KOPT-K1 (cell line): ENCODE measurements at regions not wholly inside any gene's neighbourhood (a gene's known extent, or its start where the extent isn't known, plus 50 kb on each side); places are given as distances from the start of the nearest gene placed in this dataset.

Experiments used
- H3K27ac ChIP-seq: fragments of 200-600 bp; sonication (generic); 2 replicates; pipeline ENCODE4 v1.5.1; 2016; ENCODE audit warnings: antibody characterized with exemption, mild to moderate bottlenecking, low read depth, low read length; ENCODE audit not compliant: poor library complexity, severe bottlenecking
- H3K36me3 ChIP-seq: fragments of 200-600 bp; sonication (generic); 2 replicates; pipeline ENCODE4 v1.5.1; 2017; ENCODE audit warnings: antibody characterized with exemption, mild to moderate bottlenecking, low read length, moderate library complexity; ENCODE audit not compliant: insufficient read depth
- H3K9me3 ChIP-seq: fragments of 200-600 bp; sonication (generic); 2 replicates; pipeline ENCODE4 v1.5.1; 2017; ENCODE audit warnings: antibody characterized with exemption, low read length, mild to moderate bottlenecking; ENCODE audit not compliant: insufficient read depth, poor library complexity, severe bottlenecking

DNA sequence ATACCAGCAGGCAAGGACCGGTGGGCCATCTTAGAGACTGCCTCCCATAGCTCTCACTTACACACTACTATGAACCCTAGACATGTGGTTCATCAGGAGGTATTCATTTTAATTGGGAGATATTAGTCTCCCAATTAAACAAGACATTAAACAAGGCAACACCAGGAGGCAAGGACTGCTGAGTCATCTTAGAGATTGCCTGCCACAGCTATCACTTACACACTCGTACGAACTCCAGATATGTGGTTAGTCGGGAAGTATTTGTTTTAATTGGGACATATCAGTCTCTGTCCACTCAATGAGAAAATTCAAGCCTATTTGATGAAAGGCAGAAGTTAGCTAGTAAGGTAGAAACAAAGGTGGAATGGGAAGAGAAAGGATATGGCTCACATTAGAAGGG lies 343.9 kb downstream of the NFIB start:
- Histone ChIP-seq H3K9me3 (no peaks in the 10 kb centered on the region), H3K36me3 (no peaks in the 10 kb centered on the region), H3K27ac (no peak overlapping the region)

DNA sequence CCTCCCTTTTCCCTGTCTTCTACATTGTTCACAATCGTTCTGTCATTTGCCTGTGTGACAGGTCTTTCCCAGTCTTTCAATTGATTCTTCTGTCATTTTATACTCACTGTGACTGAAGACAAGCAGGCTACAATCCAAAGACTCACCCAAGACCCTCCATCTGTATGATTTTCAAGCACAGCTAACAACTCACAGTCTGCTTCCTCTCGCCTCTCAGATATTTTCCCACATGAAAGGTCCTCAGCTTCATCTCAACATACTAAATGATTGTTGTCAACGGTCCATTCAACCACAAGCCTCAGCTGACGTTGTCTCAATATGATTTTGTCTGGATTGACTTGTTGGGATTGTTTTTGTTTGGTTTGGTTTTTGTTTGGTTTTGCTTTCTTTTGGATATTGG lies 346.5 kb downstream of the NFIB start:
- H3K27ac ChIP-seq = no peak overlapping the region
- no peaks in the 10 kb centered on the region for H3K9me3 ChIP-seq

DNA sequence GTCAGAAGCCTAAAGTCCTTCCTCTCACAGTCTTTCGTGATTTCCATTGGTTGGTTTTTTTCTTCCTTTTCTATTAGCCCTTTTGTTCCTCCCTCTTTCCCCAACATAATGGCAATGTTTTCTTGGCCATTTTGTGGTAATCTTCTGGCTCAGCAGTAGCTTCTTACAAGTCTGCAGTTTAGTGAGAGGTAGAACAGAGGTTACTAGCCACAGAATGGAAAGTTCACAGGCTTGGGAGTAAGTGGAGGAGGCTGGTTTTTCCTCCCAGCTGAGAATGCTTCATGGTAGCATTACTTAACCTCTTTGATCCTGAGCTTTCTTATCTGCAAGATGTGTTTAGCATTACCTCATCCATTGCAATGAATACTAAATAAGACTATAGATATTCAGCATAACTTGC lies 346.9 kb downstream of the NFIB start:
- no peaks in the 10 kb centered on the region for H3K9me3 ChIP-seq

More for the DNA sequence above, 346.5 kb downstream of the NFIB start:
- H3K36me3 ChIP-seq = no peaks in the 10 kb centered on the region

DNA sequence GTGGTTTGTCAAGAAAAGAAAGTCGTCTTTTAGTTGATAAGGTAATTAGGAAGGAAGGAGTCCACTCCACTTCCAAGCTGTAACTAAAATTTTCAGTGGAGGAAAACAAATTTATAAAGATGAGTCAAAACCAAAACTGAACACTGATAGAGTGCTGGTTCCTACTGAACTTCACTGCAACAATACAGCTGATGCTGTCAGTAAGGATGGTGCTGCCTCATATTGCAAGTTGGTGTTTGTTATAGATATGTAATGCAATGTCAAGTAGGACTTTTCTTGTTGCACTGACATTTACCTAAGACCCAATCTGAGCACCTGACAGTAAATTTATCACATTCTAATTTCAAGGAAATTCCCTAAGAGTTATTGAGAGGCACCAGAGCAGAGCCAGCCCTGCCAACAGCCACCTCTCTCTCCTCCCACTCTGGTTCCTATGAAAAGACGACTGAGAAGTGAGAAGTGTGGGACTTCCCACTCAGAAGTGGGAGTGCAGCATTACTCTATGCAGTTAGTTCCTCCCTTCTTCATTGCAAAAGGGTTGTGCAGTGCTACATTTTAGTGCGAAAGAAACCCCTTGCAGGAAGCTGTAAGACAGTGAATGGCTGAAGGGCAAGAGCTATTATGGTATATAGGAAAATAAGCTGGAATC lies 350.8 kb downstream of the NFIB start:
- no peak overlapping the region for H3K27ac ChIP-seq
- H3K36me3 ChIP-seq = no peaks in the 10 kb centered on the region

More for the DNA sequence above, 346.9 kb downstream of the NFIB start:
- no peak overlapping the region for H3K27ac ChIP-seq
- no peaks in the 10 kb centered on the region for H3K36me3 ChIP-seq

DNA sequence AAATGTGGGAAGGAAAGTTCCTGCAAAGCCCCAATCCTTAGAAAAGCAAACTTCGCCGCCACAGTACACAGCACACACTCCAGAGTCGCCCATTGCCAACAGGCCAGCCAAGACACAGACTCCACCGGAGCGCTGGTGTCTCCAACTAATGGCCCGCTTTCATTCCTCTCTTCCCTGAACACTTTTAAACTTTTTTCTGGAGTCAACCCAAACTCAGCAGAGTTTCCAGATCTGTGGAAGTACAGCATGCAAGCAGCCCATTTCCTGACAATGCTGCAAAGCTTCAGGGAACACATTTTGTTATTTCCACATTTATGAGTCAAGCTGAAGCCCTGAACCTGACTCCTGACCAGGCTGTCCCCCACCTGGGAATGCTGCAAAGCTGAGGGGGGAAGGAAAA lies 351.9 kb downstream of the NFIB start:
- Histone ChIP-seq H3K27ac (no peak overlapping the region), H3K9me3 (no peaks in the 10 kb centered on the region), H3K36me3 (no peaks in the 10 kb centered on the region)

More for the DNA sequence above, 350.8 kb downstream of the NFIB start:
- H3K9me3 ChIP-seq = no peaks in the 10 kb centered on the region

DNA sequence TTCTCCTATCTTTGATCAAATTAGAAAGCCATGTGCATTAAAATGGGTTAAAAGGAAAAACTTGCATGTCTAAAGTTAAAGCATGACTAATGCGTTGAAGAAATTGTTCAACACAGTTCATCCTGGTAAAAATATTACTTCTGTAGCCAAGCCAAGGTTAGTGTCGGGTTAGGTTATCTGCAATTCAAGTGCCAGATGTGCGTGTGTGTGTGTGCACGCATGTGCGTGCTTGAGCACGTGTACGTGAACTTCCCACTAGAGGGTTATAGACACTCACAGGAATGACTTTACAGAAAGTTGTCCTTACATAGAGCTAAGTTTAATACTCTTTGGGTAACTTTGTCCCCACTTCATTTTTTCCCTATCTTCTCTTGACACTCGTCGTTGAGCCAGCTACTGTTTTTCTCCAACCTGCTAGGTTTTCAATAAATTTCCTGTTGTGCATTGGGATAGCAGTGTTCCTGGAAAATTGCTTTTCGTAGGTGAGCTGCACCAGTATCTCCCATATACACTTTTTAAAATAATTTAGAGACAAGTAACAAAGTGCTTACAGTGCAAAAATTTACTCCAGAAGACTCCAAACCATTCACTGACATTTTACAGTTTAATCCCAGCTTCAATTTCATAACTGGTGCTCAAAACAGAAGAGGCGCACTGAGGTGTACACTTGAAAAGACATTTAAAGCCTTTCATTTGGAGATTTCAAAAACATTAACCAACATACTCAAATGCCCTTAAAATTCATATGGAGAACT lies 353.8 kb downstream of the NFIB start:
- Histone ChIP-seq H3K9me3 (no peaks in the 10 kb centered on the region), H3K36me3 (no peaks in the 10 kb centered on the region), H3K27ac (no peak overlapping the region)

DNA sequence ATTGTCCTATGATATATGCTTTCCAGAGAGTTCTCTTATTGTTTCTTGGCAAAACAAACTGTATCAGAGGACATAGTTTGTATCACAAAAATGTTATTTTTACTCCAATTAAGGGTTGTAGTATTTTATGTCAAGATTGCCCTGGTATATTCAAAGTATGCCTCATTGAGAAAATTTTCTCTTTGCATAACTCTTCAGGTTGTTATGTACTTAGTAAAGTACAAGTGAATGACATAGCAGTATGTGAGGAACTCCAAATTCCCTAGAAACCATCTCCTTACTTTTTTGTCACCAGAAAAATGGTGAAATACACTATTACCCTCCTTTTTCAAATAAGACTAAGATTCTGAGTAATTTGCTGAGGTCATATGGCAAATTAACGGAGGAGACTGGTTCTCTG lies 355.3 kb downstream of the NFIB start:
- Histone ChIP-seq H3K36me3 (no peaks in the 10 kb centered on the region), H3K9me3 (no peaks in the 10 kb centered on the region), H3K27ac (no peak overlapping the region)

DNA sequence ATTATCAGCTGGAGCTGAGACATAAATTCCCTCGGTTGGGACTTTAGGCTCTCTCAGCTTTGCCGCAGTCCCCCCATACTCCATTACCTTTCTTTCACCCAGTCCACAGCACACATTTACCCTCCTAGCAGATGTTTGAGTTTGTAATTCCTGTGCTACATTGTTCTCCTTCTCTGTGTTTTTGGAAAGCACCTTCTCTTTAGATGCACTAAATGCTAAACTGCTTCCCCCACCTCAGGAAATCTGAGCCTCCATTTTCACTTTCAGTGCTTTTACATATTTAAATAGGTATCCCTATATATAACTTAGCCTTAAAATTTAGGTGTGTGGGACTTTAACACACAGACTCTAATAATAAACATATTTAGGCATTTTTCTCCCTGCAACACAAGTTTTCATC lies 356.9 kb downstream of the NFIB start:
- no peaks in the 10 kb centered on the region for H3K36me3 ChIP-seq
- H3K27ac ChIP-seq = no peak overlapping the region
- H3K9me3 ChIP-seq = no peaks in the 10 kb centered on the region

DNA sequence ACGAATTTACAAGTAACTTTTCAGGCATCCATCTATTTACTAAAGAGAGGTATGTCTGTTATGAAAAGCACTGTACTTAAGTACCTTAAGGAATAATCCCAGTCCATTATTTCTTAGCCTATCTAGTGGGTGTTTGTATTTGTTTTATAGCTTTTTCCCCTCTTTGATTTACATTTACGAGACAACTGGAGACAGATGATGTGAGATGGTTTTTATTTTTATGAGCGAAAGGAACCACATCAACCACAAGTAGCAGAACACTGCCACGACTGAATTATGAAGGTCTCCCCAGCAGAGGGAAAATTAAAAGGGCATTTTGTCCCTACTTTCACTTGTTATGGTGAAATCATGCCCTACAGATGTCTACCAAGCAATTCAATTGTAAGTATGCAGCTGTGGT lies 357.8 kb downstream of the NFIB start:
- H3K9me3 ChIP-seq = no peaks in the 10 kb centered on the region
- no peaks in the 10 kb centered on the region for H3K36me3 ChIP-seq
- no peak overlapping the region for H3K27ac ChIP-seq

DNA sequence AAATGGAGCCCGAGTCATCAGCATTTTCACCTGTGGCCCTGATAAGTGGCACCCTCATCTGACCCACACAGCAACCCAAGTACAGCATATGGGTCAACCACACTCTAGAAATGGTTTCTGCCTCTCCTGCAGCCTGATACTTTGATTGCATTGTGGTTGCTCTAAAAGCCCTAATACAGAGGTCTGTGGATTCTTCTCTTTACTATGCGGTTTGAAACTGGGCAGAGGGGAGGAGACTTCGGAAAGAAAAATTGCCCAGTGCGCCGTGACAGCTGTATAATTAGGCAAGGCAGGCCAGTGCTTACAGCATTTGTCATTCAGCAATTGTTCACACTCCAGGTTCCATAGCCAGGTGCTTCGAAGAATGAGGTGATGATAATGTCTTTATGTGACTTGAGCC lies 361.0 kb downstream of the NFIB start:
- Histone ChIP-seq H3K9me3 (no peaks in the 10 kb centered on the region), H3K27ac (no peak overlapping the region), H3K36me3 (no peaks in the 10 kb centered on the region)

DNA sequence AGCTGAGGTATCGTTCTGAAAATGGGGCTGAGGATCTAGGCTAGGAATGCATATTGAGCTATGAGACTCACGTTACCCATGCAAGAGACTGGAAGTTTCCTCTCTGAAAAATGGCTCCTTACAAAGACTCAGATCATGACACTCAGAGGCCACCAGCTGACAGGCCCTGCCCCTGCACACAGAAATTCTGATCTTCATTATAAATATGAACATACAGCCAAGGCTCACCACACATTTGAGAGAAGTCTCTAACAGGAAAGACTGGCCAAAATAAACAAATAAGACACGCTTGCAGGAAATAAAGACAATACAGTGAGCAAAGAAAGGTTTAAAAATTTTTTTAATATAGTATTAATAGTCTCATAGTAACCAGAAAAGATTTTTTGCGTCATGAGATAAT lies 365.9 kb downstream of the NFIB start:
- Histone ChIP-seq H3K9me3 (no peaks in the 10 kb centered on the region), H3K27ac (no peak overlapping the region), H3K36me3 (no peaks in the 10 kb centered on the region)

DNA sequence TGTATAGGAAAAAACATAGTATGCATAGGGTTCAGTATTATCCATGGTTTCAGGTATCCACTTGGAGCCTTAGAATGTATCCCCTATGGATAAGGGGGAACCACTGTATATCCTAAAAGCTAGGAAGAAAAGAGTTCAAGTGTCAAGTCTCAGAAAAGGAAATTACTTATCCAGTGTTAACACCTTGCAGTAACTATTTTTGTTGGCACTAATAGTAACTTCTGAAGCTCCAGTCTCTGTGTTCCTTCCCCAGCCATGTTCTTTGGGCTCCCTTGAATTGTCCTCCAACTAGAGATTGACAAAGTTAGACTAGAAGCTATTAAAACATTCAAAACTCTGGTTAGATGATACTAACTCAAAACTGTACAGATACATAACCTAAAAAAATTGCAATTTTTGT lies 370.8 kb downstream of the NFIB start:
- no peak overlapping the region for H3K27ac ChIP-seq
- H3K36me3 ChIP-seq = no peaks in the 10 kb centered on the region
- no peaks in the 10 kb centered on the region for H3K9me3 ChIP-seq

DNA sequence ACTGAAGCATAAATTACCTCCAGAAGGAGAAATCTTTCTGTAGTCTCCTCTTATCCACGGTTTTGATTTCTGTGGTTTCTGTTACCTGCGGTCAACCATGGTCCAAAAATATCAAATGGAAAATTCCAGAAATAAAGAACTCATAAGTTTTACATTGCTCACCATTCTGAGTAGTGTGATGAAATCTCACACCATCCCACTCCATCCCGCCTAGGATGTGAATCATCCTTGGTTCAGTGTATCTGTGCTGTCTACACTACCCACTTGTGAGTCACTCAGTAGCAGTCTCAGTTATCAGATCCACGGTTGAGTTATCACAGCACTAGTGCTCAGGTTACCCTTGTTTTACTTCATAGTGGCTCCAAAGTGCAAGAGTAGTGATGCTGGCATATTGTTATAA lies 371.2 kb downstream of the NFIB start:
- Histone ChIP-seq H3K9me3 (no peaks in the 10 kb centered on the region), H3K36me3 (no peaks in the 10 kb centered on the region), H3K27ac (no peak overlapping the region)

DNA sequence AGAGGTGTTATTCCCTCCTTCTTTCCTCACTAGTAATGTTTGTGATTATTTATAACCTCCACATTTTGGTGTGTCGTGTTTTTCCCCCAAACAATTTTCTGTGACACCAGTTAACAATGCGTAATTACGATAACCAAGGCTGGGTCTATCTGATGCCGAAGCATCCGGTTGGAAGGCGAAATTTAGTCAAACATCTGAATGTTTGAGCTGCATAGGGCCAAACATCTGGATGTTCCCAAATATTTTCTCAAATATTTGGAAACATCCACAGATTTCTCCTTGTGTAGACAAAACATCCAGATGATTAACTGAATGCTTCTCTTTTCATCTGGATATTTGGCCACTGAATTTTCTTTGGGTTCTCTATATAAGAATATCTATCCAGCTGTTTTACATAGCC lies 371.7 kb downstream of the NFIB start:
- no peaks in the 10 kb centered on the region for H3K36me3 ChIP-seq
- H3K9me3 ChIP-seq = no peaks in the 10 kb centered on the region
- no peak overlapping the region for H3K27ac ChIP-seq

DNA sequence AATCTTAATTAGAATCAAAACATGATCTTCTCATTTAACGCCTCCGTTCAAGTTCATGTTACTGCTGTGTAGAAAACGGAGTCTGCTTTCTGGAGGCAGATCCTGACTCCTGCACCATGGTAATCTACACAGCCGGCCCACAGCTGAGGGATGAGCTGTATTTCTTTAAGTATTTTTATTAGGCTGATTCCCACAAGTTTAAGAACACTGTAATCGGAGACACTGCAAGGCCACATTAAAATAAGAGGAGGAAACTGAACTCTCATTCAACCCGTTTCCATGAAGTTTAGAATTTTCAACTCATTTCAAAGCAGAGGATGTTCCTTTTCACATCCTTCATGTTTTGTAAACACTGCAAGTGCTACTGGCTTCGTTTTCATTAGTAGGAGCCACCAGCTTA lies 372.2 kb downstream of the NFIB start:
- Histone ChIP-seq H3K9me3 (no peaks in the 10 kb centered on the region), H3K27ac (no peak overlapping the region), H3K36me3 (no peaks in the 10 kb centered on the region)
